ENCODE measurements at regions not wholly inside any gene's neighbourhood (a gene's known extent, or its start where the extent isn't known, plus 50 kb on each side); places are given as distances from the start of the nearest gene placed in this dataset.

DNA sequence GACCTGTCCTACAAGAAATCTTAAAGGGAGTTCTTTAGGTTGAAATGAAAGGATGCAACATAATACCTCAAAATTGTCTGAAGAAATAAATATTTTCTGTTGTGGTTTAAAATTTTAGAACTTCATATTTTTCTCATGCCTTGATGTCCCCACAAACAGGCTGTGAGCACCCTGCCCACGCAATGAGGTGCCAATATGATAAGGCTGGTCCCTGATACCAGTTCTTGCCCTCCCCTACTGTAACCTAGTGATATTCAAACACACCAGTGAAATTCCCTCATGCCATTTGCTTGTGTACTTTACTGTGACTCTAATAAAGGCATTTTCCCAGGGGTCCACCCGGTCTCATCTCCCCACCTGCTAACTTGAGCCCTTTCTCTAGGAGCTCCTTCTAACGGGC is 67.3 kb upstream of the SIRPG start:
- TF ChIP-seq POLR2AphosphoS5 (IDR thresholded peaks at IDR 0.05) = no peak
- TF ChIP-seq EP300 (IDR thresholded peaks at IDR 0.05) = no peak
- TF ChIP-seq, protein P1, sequence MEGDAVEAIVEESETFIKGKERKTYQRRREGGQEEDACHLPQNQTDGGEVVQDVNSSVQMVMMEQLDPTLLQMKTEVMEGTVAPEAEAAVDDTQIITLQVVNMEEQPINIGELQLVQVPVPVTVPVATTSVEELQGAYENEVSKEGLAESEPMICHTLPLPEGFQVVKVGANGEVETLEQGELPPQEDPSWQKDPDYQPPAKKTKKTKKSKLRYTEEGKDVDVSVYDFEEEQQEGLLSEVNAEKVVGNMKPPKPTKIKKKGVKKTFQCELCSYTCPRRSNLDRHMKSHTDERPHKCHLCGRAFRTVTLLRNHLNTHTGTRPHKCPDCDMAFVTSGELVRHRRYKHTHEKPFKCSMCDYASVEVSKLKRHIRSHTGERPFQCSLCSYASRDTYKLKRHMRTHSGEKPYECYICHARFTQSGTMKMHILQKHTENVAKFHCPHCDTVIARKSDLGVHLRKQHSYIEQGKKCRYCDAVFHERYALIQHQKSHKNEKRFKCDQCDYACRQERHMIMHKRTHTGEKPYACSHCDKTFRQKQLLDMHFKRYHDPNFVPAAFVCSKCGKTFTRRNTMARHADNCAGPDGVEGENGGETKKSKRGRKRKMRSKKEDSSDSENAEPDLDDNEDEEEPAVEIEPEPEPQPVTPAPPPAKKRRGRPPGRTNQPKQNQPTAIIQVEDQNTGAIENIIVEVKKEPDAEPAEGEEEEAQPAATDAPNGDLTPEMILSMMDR (IDR thresholded peaks at IDR 0.05) = no peak
